Right atrium auricular region (tissue), 2 donors: ENCODE measurements at regions not wholly inside any gene's neighbourhood (a gene's known extent, or its start where the extent isn't known, plus 50 kb on each side); places are given as distances from the start of the nearest gene placed in this dataset.

Source experiments
- DNase-seq: peaks from one replicate; pipeline ENCODE4 v3.0.0-alpha.2; 2019; ENCODE audit warnings: low spot score
- H3K27ac ChIP-seq, 2 donors: fragments of 200-600 bp; sonication (generic); 1 replicate in 1 of 2; 2 replicates in 1 of 2; pipeline ENCODE4 v1.5.1; 2016 to 2019
- H3K27me3 ChIP-seq, 2 donors: fragments of 200-600 bp; sonication (generic); one replicate each; pipeline versions ENCODE4 v1.5.1 to v1.6.0; 2017 to 2019
- H3K36me3 ChIP-seq: fragments of 200-600 bp; sonication (generic); one replicate; pipeline ENCODE4 v1.5.1; 2016
- H3K4me1 ChIP-seq, 2 donors: fragments of 200-600 bp; sonication (generic); one replicate each; pipeline versions ENCODE4 v1.5.1 to v1.6.0; 2017 to 2019
- H3K4me3 ChIP-seq, 2 donors: fragments of 200-600 bp; sonication (generic); 1 replicate in 1 of 2; 2 replicates in 1 of 2; pipeline ENCODE4 v1.5.1; 2017 to 2019; ENCODE audit warnings: mild to moderate bottlenecking in 1 of 2, moderate library complexity in 1 of 2
- H3K9me3 ChIP-seq, 2 donors: fragments of 200-600 bp; sonication (generic); one replicate each; pipeline ENCODE4 v1.5.1; 2019
- TF ChIP-seq, protein P1 (sequence below), 2 donors: fragments of 200-600 bp; sonication (generic); IDR thresholded peaks; one replicate each; pipeline ENCODE4 v1.5.1; 2019; ENCODE audit warnings: antibody characterized with exemption in 2 of 2

DNA sequence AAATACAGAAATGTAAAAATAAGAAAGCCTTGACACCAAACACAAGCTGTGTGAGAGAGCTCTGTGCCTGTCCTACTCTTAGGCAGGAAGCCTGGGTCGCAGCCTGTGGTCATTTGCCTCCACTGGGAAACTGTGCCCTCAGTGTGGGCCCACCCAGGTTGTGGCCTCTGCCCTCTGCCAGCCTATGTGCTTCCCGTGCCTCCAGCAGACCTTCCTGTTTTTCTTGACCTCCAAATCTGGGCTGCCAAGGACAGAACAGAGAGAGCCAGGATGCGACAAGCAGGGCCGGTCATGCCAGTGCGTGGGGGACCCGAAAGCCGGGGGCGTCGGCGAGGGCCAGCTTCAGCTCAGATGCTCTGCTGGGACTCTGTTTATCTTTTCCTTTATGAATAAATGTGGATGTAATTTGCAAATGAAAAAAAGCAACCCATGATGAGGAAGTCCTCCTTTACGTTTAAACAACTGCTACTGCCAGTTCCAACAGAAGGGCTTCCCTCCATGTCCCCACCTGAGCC lies 189.2 kb upstream of the EXOC2 start:
- Histone ChIP-seq H3K4me3 (no peak overlapping the region), H3K27me3 (no peaks in the 10 kb centered on the region), H3K36me3 (no peaks in the 10 kb centered on the region), H3K27ac (no peak overlapping the region), H3K4me1 (no peaks in the 10 kb centered on the region), H3K9me3 (no peaks in the 10 kb centered on the region)
- TF ChIP-seq, protein P1, sequence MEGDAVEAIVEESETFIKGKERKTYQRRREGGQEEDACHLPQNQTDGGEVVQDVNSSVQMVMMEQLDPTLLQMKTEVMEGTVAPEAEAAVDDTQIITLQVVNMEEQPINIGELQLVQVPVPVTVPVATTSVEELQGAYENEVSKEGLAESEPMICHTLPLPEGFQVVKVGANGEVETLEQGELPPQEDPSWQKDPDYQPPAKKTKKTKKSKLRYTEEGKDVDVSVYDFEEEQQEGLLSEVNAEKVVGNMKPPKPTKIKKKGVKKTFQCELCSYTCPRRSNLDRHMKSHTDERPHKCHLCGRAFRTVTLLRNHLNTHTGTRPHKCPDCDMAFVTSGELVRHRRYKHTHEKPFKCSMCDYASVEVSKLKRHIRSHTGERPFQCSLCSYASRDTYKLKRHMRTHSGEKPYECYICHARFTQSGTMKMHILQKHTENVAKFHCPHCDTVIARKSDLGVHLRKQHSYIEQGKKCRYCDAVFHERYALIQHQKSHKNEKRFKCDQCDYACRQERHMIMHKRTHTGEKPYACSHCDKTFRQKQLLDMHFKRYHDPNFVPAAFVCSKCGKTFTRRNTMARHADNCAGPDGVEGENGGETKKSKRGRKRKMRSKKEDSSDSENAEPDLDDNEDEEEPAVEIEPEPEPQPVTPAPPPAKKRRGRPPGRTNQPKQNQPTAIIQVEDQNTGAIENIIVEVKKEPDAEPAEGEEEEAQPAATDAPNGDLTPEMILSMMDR (IDR thresholded peaks at IDR 0.05): no peak
- DNase-seq: no peak

- Histone ChIP-seq H3K4me3 (no peak overlapping the region), H3K4me1 (no peaks in the 10 kb centered on the region), H3K27me3 (no peaks in the 10 kb centered on the region), H3K9me3 (no peaks in the 10 kb centered on the region), H3K36me3 (no peaks in the 10 kb centered on the region), H3K27ac (no peak overlapping the region)
- no peak for DNase-seq
- TF ChIP-seq, protein P1 (IDR thresholded peaks at IDR 0.05): no peak
Observed at GRCh38 chr6:878179-878578, 185.2 kb upstream of the EXOC2 start.

- Histone ChIP-seq H3K27me3 (no peaks in the 10 kb centered on the region), H3K9me3 (no peaks in the 10 kb centered on the region), H3K4me1 (no peaks in the 10 kb centered on the region), H3K27ac (no peak overlapping the region), H3K36me3 (no peaks in the 10 kb centered on the region), H3K4me3 (no peak overlapping the region)
- no peak for DNase-seq
- TF ChIP-seq, protein P1 (IDR thresholded peaks at IDR 0.05): no peak
Observed at GRCh38 chr6:875012-875411, 182.1 kb upstream of the EXOC2 start.

- DNase-seq: no peak
- TF ChIP-seq, protein P1 (IDR thresholded peaks at IDR 0.05): no peak
- no peaks in the 10 kb centered on the region for H3K4me1 ChIP-seq
- H3K9me3 ChIP-seq: no peaks in the 10 kb centered on the region
- no peak overlapping the region for H3K27ac ChIP-seq
- H3K36me3 ChIP-seq: no peaks in the 10 kb centered on the region
- H3K27me3 ChIP-seq: no peaks in the 10 kb centered on the region
- no peak overlapping the region for H3K4me3 ChIP-seq
Observed at GRCh38 chr6:872570-873125, 179.7 kb upstream of the EXOC2 start.

DNA sequence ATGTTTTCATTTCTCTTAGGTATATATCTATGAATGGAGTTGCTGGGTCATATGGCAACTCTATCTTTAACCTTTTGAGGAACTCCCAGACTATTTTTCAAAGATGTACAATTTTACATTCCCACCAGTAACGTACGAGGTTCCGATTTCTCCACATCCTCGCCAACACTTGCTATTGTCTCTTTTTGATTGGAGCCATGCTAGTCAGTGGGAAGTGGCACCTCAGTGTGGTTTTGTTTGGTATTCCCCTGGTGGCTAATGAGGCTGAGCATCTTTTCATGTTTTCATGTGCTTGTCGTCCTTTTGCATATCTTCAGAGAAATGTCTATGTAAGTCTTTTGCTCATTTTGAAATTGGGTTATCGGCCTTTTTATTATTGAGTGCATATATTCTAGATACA lies 178.6 kb upstream of the EXOC2 start:
- no peak for DNase-seq
- no peak overlapping the region for H3K4me3 ChIP-seq
- no peaks in the 10 kb centered on the region for H3K9me3 ChIP-seq
- TF ChIP-seq, protein P1 (IDR thresholded peaks at IDR 0.05): no peak
- H3K27me3 ChIP-seq: no peaks in the 10 kb centered on the region
- H3K27ac ChIP-seq: no peak overlapping the region
- no peaks in the 10 kb centered on the region for H3K4me1 ChIP-seq
- H3K36me3 ChIP-seq: no peaks in the 10 kb centered on the region

DNA sequence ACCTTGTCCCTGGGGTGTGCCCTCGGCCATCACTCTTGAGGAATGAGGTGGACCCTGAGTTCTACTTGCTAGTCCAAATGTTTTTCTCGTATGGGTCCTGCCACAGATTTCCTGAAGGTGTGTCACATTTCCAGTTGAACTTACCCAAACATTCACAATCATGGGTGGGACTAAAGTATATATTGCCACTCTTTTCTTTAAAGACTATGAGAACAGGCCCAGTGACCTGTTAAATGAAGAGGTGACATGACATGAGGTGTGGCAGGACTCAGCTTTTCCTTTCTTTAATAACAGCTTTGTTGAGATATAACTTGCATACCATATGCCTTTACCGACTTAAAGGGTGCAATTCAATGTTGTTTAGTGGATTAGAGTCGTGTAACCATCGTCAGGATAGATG lies 177.2 kb upstream of the EXOC2 start:
- Histone ChIP-seq H3K4me3 (no peak overlapping the region), H3K27me3 (no peaks in the 10 kb centered on the region), H3K9me3 (no peaks in the 10 kb centered on the region), H3K36me3 (no peaks in the 10 kb centered on the region), H3K4me1 (no peaks in the 10 kb centered on the region), H3K27ac (no peak overlapping the region)
- no peak for DNase-seq
- TF ChIP-seq, protein P1 (IDR thresholded peaks at IDR 0.05): no peak
